PC-3 (cell line): ENCODE measurements at regions not wholly inside any gene's neighbourhood (a gene's known extent, or its start where the extent isn't known, plus 50 kb on each side); places are given as distances from the start of the nearest gene placed in this dataset.

Experiments
- EZH2 ChIP-seq: fragments of 300-600 bp; sonication (generic); IDR thresholded peaks from one replicate; pipeline ENCODE4 v1.6.1; 2017; ENCODE audit warnings: antibody characterized with exemption, mild to moderate bottlenecking, low read length; ENCODE audit not compliant: unreplicated experiment
- EZH2phosphoT487 ChIP-seq: fragments of 300-600 bp; sonication (generic); IDR thresholded peaks from 2 replicates; pipeline ENCODE4 v1.6.1; 2018; ENCODE audit warnings: mild to moderate bottlenecking, antibody characterized with exemption, low read length, borderline replicate concordance
- TF ChIP-seq, protein P1 (sequence below): fragments of 300-600 bp; sonication (generic); conservative IDR thresholded peaks from 2 replicates; pipeline ENCODE4 v1.5.1; 2017; ENCODE audit warnings: antibody characterized with exemption, low read depth, mild to moderate bottlenecking, low read length

DNA sequence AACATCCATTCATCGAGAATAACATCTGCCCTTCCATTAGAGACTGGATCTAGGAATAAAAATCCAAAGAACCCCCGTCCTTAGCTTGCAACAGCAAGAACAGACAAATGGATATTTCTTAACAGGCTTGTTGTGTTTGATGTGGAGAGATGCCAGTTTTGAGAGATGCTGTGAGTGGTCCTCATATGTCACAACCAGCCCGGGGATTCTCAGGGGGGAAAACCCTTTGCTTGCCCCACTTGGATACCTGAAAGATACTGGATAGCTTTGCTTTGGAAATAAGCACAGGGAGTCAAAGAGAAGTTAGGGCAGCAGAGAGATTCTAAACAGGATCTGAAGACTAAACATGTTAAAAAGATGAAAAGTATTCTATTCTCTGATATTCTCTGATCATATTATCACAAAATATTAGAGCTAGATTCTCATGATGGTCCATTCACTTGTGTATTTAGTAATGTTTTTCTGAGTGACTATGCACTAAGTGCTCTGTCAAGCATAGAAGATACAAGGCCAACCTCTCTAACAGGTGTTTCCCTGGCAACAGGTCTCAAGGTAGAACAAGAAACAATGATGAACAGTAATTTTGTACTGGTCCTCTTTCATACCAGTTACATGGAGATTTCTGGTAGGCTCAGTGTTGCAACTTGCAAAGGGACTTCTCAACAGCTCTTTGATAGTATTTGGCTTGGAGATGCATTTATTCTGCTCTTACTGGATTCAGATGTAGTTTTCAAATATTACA is 348.2 kb downstream of the MYCN start:
- TF ChIP-seq, protein P1, sequence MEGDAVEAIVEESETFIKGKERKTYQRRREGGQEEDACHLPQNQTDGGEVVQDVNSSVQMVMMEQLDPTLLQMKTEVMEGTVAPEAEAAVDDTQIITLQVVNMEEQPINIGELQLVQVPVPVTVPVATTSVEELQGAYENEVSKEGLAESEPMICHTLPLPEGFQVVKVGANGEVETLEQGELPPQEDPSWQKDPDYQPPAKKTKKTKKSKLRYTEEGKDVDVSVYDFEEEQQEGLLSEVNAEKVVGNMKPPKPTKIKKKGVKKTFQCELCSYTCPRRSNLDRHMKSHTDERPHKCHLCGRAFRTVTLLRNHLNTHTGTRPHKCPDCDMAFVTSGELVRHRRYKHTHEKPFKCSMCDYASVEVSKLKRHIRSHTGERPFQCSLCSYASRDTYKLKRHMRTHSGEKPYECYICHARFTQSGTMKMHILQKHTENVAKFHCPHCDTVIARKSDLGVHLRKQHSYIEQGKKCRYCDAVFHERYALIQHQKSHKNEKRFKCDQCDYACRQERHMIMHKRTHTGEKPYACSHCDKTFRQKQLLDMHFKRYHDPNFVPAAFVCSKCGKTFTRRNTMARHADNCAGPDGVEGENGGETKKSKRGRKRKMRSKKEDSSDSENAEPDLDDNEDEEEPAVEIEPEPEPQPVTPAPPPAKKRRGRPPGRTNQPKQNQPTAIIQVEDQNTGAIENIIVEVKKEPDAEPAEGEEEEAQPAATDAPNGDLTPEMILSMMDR, result no peak
- no peak for TF ChIP-seq EZH2
- TF ChIP-seq EZH2phosphoT487, result no peak
